ENCODE measurements at regions not wholly inside any gene's neighbourhood (a gene's known extent, or its start where the extent isn't known, plus 50 kb on each side); places are given as distances from the start of the nearest gene placed in this dataset.

GRCh38 chr19:31693131-31693932, 344.1 kb upstream of the TSHZ3 start:
- no peak for TF ChIP-seq JUNB (IDR thresholded peaks at IDR 0.05)
- TF ChIP-seq ELK1 (IDR thresholded peaks at IDR 0.05; ENCODE audit: low read depth, low read length) = no peak
- TF ChIP-seq NFE2L2 (conservative IDR thresholded peaks at IDR 0.05; ENCODE audit: low read length) = no peak
- TF ChIP-seq FOSL2 (IDR thresholded peaks at IDR 0.05) = no peak
- TF ChIP-seq FOSL2 (CRISPR knock-in tag; IDR thresholded peaks at IDR 0.05) = no peak
- no peak for TF ChIP-seq CTCF (IDR thresholded peaks at IDR 0.05)

All from A549 (cell line).